Fibroblast of lung (primary cell): ENCODE measurements at regions not wholly inside any gene's neighbourhood (a gene's known extent, or its start where the extent isn't known, plus 50 kb on each side); places are given as distances from the start of the nearest gene placed in this dataset.

Source experiments
- DNase-seq, 2 donors: peaks; one replicate each; pipeline versions ENCODE4 v3.0.0 to v3.0.0-alpha.2; 2010; ENCODE audit warnings: low read depth in 2 of 2
- H2AFZ ChIP-seq: 2 replicates; pipeline ENCODE4 v1.5.1; 2012; ENCODE audit warnings: low read length, control low read depth, inconsistent platforms
- H3K27ac ChIP-seq: 2 replicates; pipeline ENCODE4 v1.5.1; 2011; ENCODE audit warnings: low read length, control low read depth; ENCODE audit not compliant: insufficient read depth
- H3K27me3 ChIP-seq: 2 replicates; pipeline ENCODE4 v1.5.1; 2011; ENCODE audit warnings: mild to moderate bottlenecking, low read length; ENCODE audit not compliant: control insufficient read depth, insufficient read depth
- H3K36me3 ChIP-seq: 2 replicates; pipeline ENCODE4 v1.5.1; 2011; ENCODE audit warnings: low read length; ENCODE audit not compliant: control insufficient read depth, insufficient read depth
- H3K4me1 ChIP-seq: 2 replicates; pipeline ENCODE4 v1.5.1; 2011; ENCODE audit warnings: low read length; ENCODE audit not compliant: control insufficient read depth, insufficient read depth; ENCODE audit errors: extremely low read depth
- H3K4me2 ChIP-seq: 2 replicates; pipeline ENCODE4 v1.5.1; 2011; ENCODE audit warnings: low read length, control low read depth; ENCODE audit not compliant: insufficient read depth; ENCODE audit errors: extremely low read depth
- H3K4me3 ChIP-seq, 4 experiments: fragments of 200-600 bp in 1 of 4; sonication (generic) in 1 of 4; replicated peaks in 1 of 4; 2 replicates each; pipeline ENCODE4 v1.5.1; 2011 to 2016; ENCODE audit warnings: low read length in 4 of 4, low read depth in 3 of 4, mild to moderate bottlenecking in 3 of 4, control low read depth in 2 of 4, inconsistent platforms in 1 of 4, mixed read lengths in 1 of 4; ENCODE audit not compliant: insufficient read depth in 1 of 4; ENCODE audit errors: control extremely low read depth in 1 of 4
- H3K79me2 ChIP-seq: 2 replicates; pipeline ENCODE4 v1.5.1; 2012; ENCODE audit warnings: mild to moderate bottlenecking, low read length, inconsistent platforms; ENCODE audit not compliant: control insufficient read depth, insufficient read depth
- H3K9ac ChIP-seq: 2 replicates; pipeline ENCODE4 v1.5.1; 2011; ENCODE audit warnings: mild to moderate bottlenecking, low read length, control low read depth; ENCODE audit not compliant: insufficient read depth
- H3K9me3 ChIP-seq: 2 replicates; pipeline ENCODE4 v1.5.1; 2012; ENCODE audit warnings: low read depth, low read length; ENCODE audit not compliant: control insufficient read depth, insufficient read depth
- H4K20me1 ChIP-seq: 2 replicates; pipeline ENCODE4 v1.5.1; 2011; ENCODE audit warnings: low read length; ENCODE audit not compliant: control insufficient read depth, insufficient read depth; ENCODE audit errors: extremely low read depth
- CTCF ChIP-seq, 2 donors: IDR thresholded peaks in 1 of 2; conservative IDR thresholded peaks in 1 of 2; 1 replicate in 1 of 2; 2 replicates in 1 of 2; pipeline ENCODE4 v1.5.1; 2011 to 2012; ENCODE audit warnings: low read length in 2 of 2, control low read depth in 1 of 2, inconsistent platforms in 1 of 2, low read depth in 1 of 2, mild to moderate bottlenecking in 1 of 2
- EZH2 ChIP-seq: IDR thresholded peaks from 2 replicates; pipeline ENCODE4 v1.5.1; 2012; ENCODE audit warnings: low read length, control low read depth, mild to moderate bottlenecking; ENCODE audit errors: missing control alignments

GRCh38 chr5:125610892-125611291, 812.3 kb upstream of the GRAMD2B start:
- no peak overlapping the region for H3K27ac ChIP-seq
- H3K9me3 ChIP-seq, result no peaks in the 10 kb centered on the region
- no peak overlapping the region for H3K4me3 ChIP-seq
- no peak overlapping the region for H3K9ac ChIP-seq
- no peaks in the 10 kb centered on the region for H3K4me1 ChIP-seq
- DNase-seq, result no peak
- no peaks in the 10 kb centered on the region for H3K27me3 ChIP-seq
- no peaks in the 10 kb centered on the region for H4K20me1 ChIP-seq
- no peak overlapping the region for H3K4me2 ChIP-seq
- no peak overlapping the region for H2AFZ ChIP-seq
- H3K79me2 ChIP-seq, result no peaks in the 10 kb centered on the region
- no peaks in the 10 kb centered on the region for H3K36me3 ChIP-seq
- TF ChIP-seq EZH2 (no peak), CTCF (conservative IDR thresholded peaks at IDR 0.05 in 1 of 2, IDR thresholded peaks at IDR 0.05 in 1 of 2; ENCODE audit: low read depth in 1 of 2, low read length in 2 of 2) (no peak)

GRCh38 chr5:125611541-125611940, 811.7 kb upstream of the GRAMD2B start:
- H4K20me1 ChIP-seq, result no peaks in the 10 kb centered on the region
- H3K9ac ChIP-seq, result no peak overlapping the region
- H3K4me1 ChIP-seq, result no peaks in the 10 kb centered on the region
- no peak for DNase-seq
- H2AFZ ChIP-seq, result no peak overlapping the region
- H3K27ac ChIP-seq, result no peak overlapping the region
- H3K9me3 ChIP-seq, result no peaks in the 10 kb centered on the region
- no peaks in the 10 kb centered on the region for H3K36me3 ChIP-seq
- H3K27me3 ChIP-seq, result no peaks in the 10 kb centered on the region
- H3K79me2 ChIP-seq, result no peaks in the 10 kb centered on the region
- no peak overlapping the region for H3K4me2 ChIP-seq
- TF ChIP-seq EZH2 (no peak), CTCF (conservative IDR thresholded peaks at IDR 0.05 in 1 of 2, IDR thresholded peaks at IDR 0.05 in 1 of 2; ENCODE audit: low read depth in 1 of 2, low read length in 2 of 2) (no peak)
- no peak overlapping the region for H3K4me3 ChIP-seq

GRCh38 chr5:125612181-125612721, 811.0 kb upstream of the GRAMD2B start:
- Histone ChIP-seq H3K9ac (no peak overlapping the region), H3K4me2 (no peak overlapping the region), H3K4me1 (no peaks in the 10 kb centered on the region), H3K27me3 (no peaks in the 10 kb centered on the region), H2AFZ (no peak overlapping the region), H3K27ac (no peak overlapping the region), H4K20me1 (no peaks in the 10 kb centered on the region), H3K79me2 (no peaks in the 10 kb centered on the region), H3K36me3 (no peaks in the 10 kb centered on the region), H3K9me3 (no peaks in the 10 kb centered on the region), H3K4me3 (no peak overlapping the region)
- TF ChIP-seq EZH2 (no peak), CTCF (conservative IDR thresholded peaks at IDR 0.05 in 1 of 2, IDR thresholded peaks at IDR 0.05 in 1 of 2; ENCODE audit: low read depth in 1 of 2, low read length in 2 of 2) (no peak)
- DNase-seq, result peak in 1 of 2 donors; percentile 42
